Neural crest cell (in vitro differentiated cells): ENCODE measurements at regions not wholly inside any gene's neighbourhood (a gene's known extent, or its start where the extent isn't known, plus 50 kb on each side); places are given as distances from the start of the nearest gene placed in this dataset.

ENCODE experiments used
- DNase-seq: peaks from one replicate; pipeline ENCODE4 v3.0.0; 2021; ENCODE audit warnings: low read depth, mixed read lengths, low spot score
- H3K27ac Mint-ChIP-seq: one replicate; pipeline ENCODE4 v1.8.0; 2021; ENCODE audit warnings: mild to moderate bottlenecking, mixed read lengths; ENCODE audit not compliant: unreplicated experiment
- H3K27me3 Mint-ChIP-seq: 2 replicates; pipeline ENCODE4 v1.8.0; 2021; ENCODE audit warnings: low read depth, mild to moderate bottlenecking, mixed read lengths
- H3K36me3 Mint-ChIP-seq: 2 replicates; pipeline ENCODE4 v1.8.0; 2021; ENCODE audit warnings: low read depth, mild to moderate bottlenecking, mixed read lengths
- H3K4me1 Mint-ChIP-seq: 2 replicates; pipeline ENCODE4 v1.8.0; 2021; ENCODE audit warnings: mixed read lengths
- H3K4me3 Mint-ChIP-seq: one replicate; pipeline ENCODE4 v1.8.0; 2021; ENCODE audit warnings: mild to moderate bottlenecking, mixed read lengths
- H3K9me3 Mint-ChIP-seq: 2 replicates; pipeline ENCODE4 v1.8.0; 2021; ENCODE audit warnings: mixed read lengths
- CTCF ChIP-seq: fragments of 200-600 bp; sonication (generic); conservative IDR thresholded peaks from 2 replicates; pipeline ENCODE4 v1.5.0; 2021; ENCODE audit warnings: antibody characterized with exemption, mild to moderate bottlenecking

GRCh38 chr7:18395868-18396267 is 99.7 kb upstream of the HDAC9 start:
- Mint-ChIP-seq H3K27me3 (no peaks in the 10 kb centered on the region), H3K27ac (no peak overlapping the region), H3K4me3 (no peak overlapping the region), H3K36me3 (no peaks in the 10 kb centered on the region), H3K4me1 (peaks cover 29% of the 10 kb centered on the region), H3K9me3 (peaks cover 2% of the 10 kb centered on the region)
- no peak for TF ChIP-seq CTCF
- no peak for DNase-seq

GRCh38 chr7:18396953-18397352 is 98.6 kb upstream of the HDAC9 start:
- no peaks in the 10 kb centered on the region for H3K36me3 Mint-ChIP-seq
- no peak for TF ChIP-seq CTCF
- H3K4me1 Mint-ChIP-seq, result peaks cover 29% of the 10 kb centered on the region
- no peaks in the 10 kb centered on the region for H3K27me3 Mint-ChIP-seq
- H3K4me3 Mint-ChIP-seq, result no peak overlapping the region
- no peak for DNase-seq
- no peak overlapping the region for H3K27ac Mint-ChIP-seq
- no peaks in the 10 kb centered on the region for H3K9me3 Mint-ChIP-seq

- no peak overlapping the region for H3K4me3 Mint-ChIP-seq
- DNase-seq, result no peak
- H3K36me3 Mint-ChIP-seq, result no peaks in the 10 kb centered on the region
- TF ChIP-seq CTCF, result no peak
- H3K9me3 Mint-ChIP-seq, result no peaks in the 10 kb centered on the region
- H3K27me3 Mint-ChIP-seq, result no peaks in the 10 kb centered on the region
- no peak overlapping the region for H3K27ac Mint-ChIP-seq
- H3K4me1 Mint-ChIP-seq, result peaks cover 14% of the 10 kb centered on the region
Observed at GRCh38 chr7:18399436-18400235, 95.9 kb upstream of the HDAC9 start.

GRCh38 chr7:18400275-18400674 is 95.3 kb upstream of the HDAC9 start:
- H3K4me1 Mint-ChIP-seq, result peaks cover 14% of the 10 kb centered on the region
- H3K9me3 Mint-ChIP-seq, result no peaks in the 10 kb centered on the region
- no peaks in the 10 kb centered on the region for H3K36me3 Mint-ChIP-seq
- H3K27ac Mint-ChIP-seq, result peak overlapping the region; percentile 0
- DNase-seq, result no peak
- H3K4me3 Mint-ChIP-seq, result no peak overlapping the region
- no peaks in the 10 kb centered on the region for H3K27me3 Mint-ChIP-seq
- no peak for TF ChIP-seq CTCF

- H3K9me3 Mint-ChIP-seq, result no peaks in the 10 kb centered on the region
- H3K4me3 Mint-ChIP-seq, result no peak overlapping the region
- H3K36me3 Mint-ChIP-seq, result no peaks in the 10 kb centered on the region
- peaks cover 14% of the 10 kb centered on the region for H3K4me1 Mint-ChIP-seq
- H3K27me3 Mint-ChIP-seq, result no peaks in the 10 kb centered on the region
- H3K27ac Mint-ChIP-seq, result peak overlapping the region; percentile 0
- no peak for TF ChIP-seq CTCF
- DNase-seq, result no peak
Observed at GRCh38 chr7:18400726-18401125, 94.8 kb upstream of the HDAC9 start.
